Erythroblast (primary cell): ENCODE measurements at regions not wholly inside any gene's neighbourhood (a gene's known extent, or its start where the extent isn't known, plus 50 kb on each side); places are given as distances from the start of the nearest gene placed in this dataset.

Source experiments
- DNase-seq, 2 experiments: peaks; one replicate each; lab custom pipeline; 2025; lab: John Stamatoyannopoulos, UW
- GATA1 ChIP-seq: IDR thresholded peaks from 2 replicates; pipeline ENCODE4 v1.6.1; 2011; ENCODE audit warnings: low read depth, mild to moderate bottlenecking, control low read depth, low read length, moderate library complexity
- POLR2A ChIP-seq: IDR thresholded peaks from 2 replicates; pipeline ENCODE4 v1.6.1; 2011; ENCODE audit warnings: mild to moderate bottlenecking, low read length

DNA sequence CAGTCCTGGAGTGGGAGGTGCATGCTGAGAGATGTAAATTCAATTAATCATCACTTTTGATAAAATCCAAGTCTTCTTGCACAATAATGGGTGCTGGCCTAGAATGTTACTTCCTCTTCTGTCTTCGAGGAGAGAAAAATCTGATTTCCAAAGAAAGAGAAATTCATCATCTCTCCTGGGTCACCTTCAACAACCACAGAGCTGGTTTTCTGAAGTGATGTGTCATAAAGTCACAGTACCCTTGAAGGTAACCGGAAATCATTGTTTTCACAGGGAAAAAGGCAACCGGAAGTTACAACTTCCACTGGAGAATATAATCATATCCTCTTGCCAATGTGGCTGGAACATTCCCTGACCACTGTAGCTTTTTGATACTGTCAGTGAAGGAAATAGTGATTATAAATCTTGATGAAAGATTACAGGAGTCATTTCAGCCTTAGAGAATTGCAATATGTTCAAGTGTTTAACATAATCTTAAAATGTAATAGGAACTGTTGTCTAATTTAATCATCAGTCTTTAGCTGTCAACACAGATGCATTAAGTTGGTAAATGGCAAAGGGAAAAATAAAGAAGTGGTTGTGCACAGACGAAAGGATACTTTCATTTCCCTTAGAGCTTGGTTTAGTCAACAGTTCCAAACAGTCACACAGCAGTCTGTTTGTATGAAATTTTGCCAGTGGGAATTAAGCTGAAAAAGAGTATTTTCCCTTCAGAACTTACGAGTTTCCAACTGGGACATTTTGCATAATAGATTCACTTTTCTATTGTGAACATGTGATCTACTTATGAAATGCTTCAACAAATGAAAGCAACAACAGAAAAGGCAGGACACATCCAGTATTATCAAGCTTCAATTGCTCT, 106.5 kb upstream of the SLC4A7 start:
- no peak for TF ChIP-seq POLR2A
- TF ChIP-seq GATA1: no peak
- DNase-seq: no peak

DNA sequence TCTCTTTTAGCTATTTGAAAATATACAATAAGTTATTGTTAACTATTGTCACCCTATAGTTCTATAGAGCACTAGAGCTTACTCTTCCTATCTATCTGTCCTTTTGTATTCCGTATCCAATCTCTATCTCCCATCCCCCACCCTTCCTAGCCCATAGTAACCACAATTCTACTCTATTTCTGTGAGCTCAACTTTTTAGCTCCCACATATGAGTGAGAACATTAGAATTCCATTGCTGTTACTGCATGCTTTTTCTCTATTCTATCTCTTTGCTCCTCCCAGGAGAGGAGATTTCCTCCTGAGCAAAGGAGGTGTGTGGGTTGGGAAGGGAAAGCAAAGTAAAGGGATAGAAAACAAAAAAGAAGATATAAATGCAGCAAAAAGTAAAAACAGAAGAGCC, 105.6 kb upstream of the SLC4A7 start:
- no peak for TF ChIP-seq POLR2A
- no peak for TF ChIP-seq GATA1

GRCh38 chr3:27585429-27585828, 101.2 kb upstream of the SLC4A7 start:
- no peak for DNase-seq
- TF ChIP-seq POLR2A (no peak), GATA1 (no peak)

More for the DNA sequence above, 105.6 kb upstream of the SLC4A7 start:
- no peak for DNase-seq

- no peak for TF ChIP-seq POLR2A
- TF ChIP-seq GATA1: no peak
- DNase-seq: no peak
Observed at GRCh38 chr3:27584874-27585273, 100.7 kb upstream of the SLC4A7 start.

- DNase-seq: no peak
- no peak for TF ChIP-seq GATA1
- no peak for TF ChIP-seq POLR2A
Observed at GRCh38 chr3:27581852-27582251, 97.7 kb upstream of the SLC4A7 start.

- TF ChIP-seq GATA1 (no peak), POLR2A (no peak)
- no peak for DNase-seq
Observed at GRCh38 chr3:27578032-27578431, 93.8 kb upstream of the SLC4A7 start.

GRCh38 chr3:27577504-27577903, 93.3 kb upstream of the SLC4A7 start:
- TF ChIP-seq GATA1 (no peak), POLR2A (no peak)
- no peak for DNase-seq

DNA sequence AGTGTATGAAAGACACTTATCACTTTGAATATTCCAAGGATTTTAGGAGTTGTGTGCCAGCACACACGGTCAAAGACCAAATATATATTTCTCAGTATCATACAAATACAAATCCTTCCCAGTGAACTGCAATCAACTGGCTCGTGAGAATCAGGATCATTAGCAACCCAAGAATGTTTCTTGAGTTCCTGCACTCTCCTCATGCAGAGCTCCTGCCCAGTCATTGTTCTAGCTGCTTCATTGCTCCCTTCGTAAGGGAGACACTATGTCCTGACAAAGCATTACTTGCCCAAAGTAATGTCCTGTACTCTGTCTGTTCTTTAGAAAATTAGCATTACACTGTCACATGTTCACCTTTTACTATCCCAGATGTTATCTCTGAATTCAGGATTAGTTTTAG, 92.0 kb upstream of the SLC4A7 start:
- no peak for TF ChIP-seq GATA1
- no peak for DNase-seq

GRCh38 chr3:27575499-27575898, 91.3 kb upstream of the SLC4A7 start:
- TF ChIP-seq POLR2A (no peak), GATA1 (no peak)
- no peak for DNase-seq

- TF ChIP-seq GATA1 (no peak), POLR2A (no peak)
- no peak for DNase-seq
Observed at GRCh38 chr3:27574438-27574795, 90.2 kb upstream of the SLC4A7 start.

DNA sequence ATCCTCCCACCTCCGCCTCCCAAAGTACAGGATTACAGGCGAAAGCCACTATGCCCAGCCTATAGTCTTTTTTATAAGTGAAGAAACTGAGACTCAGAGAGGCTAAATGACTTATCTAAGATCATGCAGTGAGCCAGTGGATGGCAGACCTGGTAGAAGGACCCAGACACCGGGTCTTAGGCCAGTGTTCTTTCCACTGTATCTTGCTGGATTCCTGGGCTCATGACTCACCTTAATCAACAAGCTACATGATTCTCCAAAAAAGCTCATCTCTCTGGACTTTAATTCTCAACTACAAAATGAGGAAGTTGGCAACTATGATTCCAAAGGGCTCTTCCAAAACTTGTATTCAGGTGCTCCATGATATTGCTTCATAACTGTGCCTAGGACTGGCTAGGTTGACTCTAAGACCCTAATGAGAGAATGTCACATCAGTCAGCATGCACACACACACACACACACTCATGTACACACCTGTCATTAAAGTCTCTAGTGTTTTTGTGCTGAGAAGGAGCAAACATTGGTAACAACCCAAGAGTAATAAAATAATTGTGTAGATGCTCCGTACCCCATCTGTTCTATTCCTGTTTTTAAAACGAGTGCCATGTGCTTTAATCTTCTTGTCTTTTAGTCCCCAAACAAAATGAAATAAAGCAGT, 89.7 kb upstream of the SLC4A7 start:
- no peak for DNase-seq
- TF ChIP-seq POLR2A (no peak), GATA1 (no peak)

DNA sequence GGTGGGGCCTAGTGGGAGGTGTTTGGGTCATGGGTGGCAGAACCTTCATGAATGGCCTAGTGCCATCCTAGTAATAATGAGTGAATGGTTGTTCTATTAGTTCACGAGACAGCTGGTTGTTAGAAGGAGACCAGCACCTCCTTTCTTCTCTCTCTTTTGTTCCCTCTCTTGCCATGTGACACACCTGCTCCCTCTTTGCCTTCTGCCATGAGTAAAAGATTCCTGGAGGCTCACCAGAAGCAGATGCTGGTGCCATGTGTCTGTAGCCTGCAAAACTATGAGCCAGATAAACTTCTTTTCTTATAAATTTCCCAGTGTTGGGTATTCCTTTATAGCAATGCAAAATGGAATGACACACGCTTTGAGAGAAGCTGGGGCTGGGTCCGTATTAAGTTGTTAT, 89.0 kb upstream of the SLC4A7 start:
- no peak for DNase-seq
- no peak for TF ChIP-seq GATA1
- no peak for TF ChIP-seq POLR2A

GRCh38 chr3:27571345-27571744, 87.2 kb upstream of the SLC4A7 start:
- DNase-seq: no peak
- TF ChIP-seq GATA1: no peak
- TF ChIP-seq POLR2A: no peak

GRCh38 chr3:27570421-27571106, 86.4 kb upstream of the SLC4A7 start:
- no peak for DNase-seq
- no peak for TF ChIP-seq GATA1

GRCh38 chr3:27568393-27568792, 84.2 kb upstream of the SLC4A7 start:
- TF ChIP-seq GATA1 (no peak), POLR2A (no peak)
- no peak for DNase-seq
